GM18505 (cell line): ENCODE measurements at regions not wholly inside any gene's neighbourhood (a gene's known extent, or its start where the extent isn't known, plus 50 kb on each side); places are given as distances from the start of the nearest gene placed in this dataset.

Source experiments
- ATAC-seq: cut with Tn5 transposase; IDR thresholded peaks from one replicate; pipeline ENCODE4 v1.9.1; 2021; ENCODE audit not compliant: unreplicated experiment
- POLR2A ChIP-seq: IDR thresholded peaks from 4 replicates; pipeline ENCODE4 v1.6.1; 2011; ENCODE audit warnings: borderline replicate concordance; ENCODE audit not compliant: insufficient read depth, insufficient read length; ENCODE audit errors: extremely low read depth

DNA sequence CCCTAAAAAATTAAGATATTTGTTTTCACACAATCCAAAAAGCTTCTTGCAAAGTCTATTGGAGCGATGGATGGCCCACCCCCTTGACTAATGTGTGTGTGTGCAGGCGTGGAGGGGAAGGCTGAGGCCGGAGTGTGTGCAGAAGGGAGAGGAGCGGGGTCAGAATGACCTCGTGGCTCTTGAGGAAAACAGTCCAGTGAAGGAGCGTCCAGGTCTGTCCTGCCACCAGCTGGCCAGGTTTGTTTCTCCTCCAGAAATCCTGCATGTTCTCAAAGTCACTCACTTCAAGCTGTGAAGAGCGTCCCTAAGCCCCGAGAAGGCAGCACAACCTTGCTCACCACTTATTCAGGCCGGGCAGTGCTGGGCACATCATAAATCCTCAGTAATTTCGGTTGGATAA is 69.5 kb upstream of the SSX2IP start:
- TF ChIP-seq POLR2A = no peak
- ATAC-seq = no peak

DNA sequence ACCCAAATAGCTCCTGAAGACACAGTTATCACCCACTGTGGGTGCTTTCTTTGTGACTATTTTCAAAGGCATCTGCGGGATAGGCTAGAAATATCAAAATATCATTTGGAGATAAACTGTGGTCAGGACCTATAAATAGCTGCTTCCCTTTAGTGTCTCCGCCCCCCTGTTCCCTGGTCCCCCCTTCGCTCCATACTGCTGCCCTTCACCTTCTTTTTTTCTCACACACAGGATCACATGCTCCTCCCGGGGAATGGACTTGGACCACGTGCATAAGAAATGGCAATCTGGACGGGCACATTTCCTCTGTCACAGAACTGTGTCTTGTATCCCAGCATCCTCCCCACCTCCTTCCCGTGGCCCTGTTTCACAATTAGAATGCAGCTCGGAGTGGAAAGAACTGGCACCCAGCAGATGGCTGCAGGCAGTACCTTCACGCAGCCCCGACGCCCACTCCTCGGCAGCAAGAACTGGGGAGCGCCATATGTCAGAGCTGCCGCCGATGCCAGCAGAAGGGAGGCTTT is 68.8 kb upstream of the SSX2IP start:
- ATAC-seq = no peak
- no peak for TF ChIP-seq POLR2A

GRCh38 chr1:84758476-84758875 is 68.2 kb upstream of the SSX2IP start:
- TF ChIP-seq POLR2A = no peak
- no peak for ATAC-seq

- no peak for TF ChIP-seq POLR2A
- no peak for ATAC-seq
Observed at GRCh38 chr1:84757301-84757700, 67.0 kb upstream of the SSX2IP start.

DNA sequence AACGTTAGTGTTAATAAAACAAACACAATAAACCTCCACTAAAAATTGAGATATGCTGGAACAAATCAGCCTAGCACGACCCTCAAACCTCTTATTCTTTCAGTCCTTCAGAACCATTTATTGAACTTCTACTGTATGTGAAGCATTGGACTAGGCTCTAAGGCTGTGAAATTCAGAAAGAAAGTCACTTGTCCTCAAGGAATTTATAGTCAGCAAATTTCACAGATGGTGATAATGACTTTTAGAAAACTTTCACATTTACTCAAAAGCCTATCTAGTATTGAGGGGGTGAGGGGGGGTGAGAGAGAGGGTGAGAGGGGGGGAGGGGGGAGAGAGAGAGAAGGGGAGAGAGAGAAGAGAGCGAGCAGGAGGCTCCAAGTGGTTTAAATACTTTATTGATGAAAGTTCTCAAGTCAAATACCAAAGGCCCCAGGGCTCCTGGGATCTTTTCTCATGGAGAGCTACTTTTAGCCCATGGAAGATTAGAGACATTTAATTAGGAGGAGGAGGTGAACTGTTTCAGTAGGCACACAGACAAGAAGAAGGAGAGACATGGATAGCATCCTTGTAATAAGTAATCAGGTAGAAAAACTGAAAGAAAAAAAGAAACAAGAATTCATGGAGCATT is 66.3 kb upstream of the SSX2IP start:
- ATAC-seq = no peak
- TF ChIP-seq POLR2A = no peak

- no peak for TF ChIP-seq POLR2A
- no peak for ATAC-seq
Observed at GRCh38 chr1:84756001-84756400, 65.7 kb upstream of the SSX2IP start.

DNA sequence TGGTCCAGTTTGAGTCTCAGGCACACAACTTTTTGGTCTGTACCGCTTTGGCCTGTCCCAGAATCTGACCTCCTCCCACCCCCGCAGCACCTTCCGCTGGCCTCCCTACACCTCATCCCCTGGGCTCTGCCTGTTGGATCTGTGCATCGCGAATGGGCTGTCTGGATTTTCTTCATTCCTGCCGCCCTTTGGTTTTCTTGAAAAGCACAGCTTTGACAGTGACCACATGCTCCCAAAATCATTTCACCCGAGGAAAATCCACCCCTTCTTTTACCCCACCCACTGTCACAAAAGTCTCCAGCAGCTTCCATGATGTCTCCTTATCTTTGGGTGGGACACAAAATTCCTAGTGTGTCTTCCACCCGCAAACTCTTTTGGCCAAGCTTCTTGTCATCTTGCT is 65.0 kb upstream of the SSX2IP start:
- ATAC-seq = no peak
- no peak for TF ChIP-seq POLR2A

DNA sequence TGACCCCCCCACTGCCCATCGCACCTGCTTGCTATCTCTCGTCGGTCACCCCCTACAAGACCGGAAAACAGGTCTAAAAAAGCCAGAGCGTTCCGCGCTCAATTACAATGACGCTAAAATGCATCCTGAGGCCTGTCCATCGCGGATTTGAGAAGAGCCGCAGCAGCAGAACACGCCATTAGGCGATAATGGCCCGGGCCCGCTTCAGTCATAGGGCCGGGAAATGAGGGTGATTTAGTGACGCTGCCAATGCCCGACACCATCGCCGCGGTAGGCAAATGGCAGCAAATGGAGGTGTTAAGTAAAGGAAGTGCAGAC is 64.1 kb upstream of the SSX2IP start:
- ATAC-seq = no peak
- no peak for TF ChIP-seq POLR2A

GRCh38 chr1:84753516-84754385 is 63.5 kb upstream of the SSX2IP start:
- no peak for TF ChIP-seq POLR2A
- ATAC-seq = peak; percentile 81

DNA sequence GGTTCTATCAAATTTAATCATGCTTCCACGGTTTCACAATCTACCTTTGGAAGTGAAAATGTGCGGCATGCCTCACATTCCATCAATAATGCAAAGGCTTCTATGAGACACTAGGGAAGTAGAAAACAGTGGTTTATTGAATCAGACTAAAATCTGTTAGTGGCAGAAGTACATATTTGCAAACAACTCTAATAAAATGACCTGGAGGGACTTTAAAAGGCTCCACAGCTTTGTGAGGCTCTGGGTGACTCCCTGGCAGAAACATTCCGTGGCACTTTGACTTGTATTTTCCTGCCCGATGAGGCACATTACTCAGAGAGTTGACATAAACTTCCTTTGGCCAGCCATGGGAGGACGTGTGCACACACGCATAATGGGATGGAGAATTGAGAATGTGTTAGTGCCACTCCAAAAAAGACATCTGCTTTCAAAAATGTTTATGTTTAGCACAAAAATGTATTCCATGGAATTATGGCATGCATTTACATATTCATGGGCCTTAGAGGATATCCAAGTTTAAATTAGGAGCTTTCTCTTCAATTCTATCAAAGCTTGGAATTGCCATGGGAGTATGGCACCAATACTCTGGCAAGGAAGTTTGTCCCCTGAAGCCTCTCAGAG is 60.0 kb upstream of the SSX2IP start:
- TF ChIP-seq POLR2A = no peak
- no peak for ATAC-seq

DNA sequence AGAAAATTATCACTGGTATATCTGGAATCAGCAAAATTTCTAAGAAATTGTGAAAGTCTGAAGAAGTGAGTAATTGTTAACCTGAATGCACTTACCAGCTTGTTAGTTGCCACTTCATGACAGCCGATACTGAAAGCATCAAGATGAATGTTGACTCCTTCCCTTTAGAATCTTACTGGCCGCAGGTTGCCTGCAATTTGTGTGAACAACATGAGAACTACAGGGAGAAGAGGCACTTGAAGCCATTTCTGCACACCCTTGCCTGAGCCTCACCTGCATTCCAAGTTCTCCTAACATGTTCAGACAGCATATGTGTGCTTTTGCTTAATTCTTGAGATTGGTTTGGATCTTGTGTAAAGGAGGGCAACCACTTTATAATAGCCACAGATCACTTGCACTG is 59.2 kb upstream of the SSX2IP start:
- TF ChIP-seq POLR2A = no peak
- ATAC-seq = no peak

GRCh38 chr1:84748364-84748763 is 58.1 kb upstream of the SSX2IP start:
- TF ChIP-seq POLR2A = no peak
- ATAC-seq = no peak

DNA sequence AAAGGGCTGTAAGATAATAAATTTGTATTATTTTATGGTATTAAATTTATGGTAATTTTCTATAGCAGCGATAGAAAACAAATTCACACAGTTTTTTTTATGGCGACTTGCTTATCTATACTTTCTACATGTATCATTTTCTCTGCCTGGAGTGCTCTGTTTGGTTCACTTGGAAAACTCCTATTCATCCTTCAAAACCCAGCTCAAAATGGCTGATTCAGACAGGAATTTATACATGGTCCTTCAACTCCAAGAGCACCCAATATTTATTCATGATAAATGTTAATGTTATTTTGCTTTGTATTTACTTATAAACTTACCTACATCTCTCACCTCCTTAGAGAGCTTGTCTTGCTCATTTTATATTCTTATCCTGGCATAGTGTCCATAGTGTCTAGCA is 55.6 kb upstream of the SSX2IP start:
- TF ChIP-seq POLR2A = no peak
- no peak for ATAC-seq

GRCh38 chr1:84743896-84744295 is 53.6 kb upstream of the SSX2IP start:
- TF ChIP-seq POLR2A = no peak
- ATAC-seq = no peak
